ENCODE measurements at regions not wholly inside any gene's neighbourhood (a gene's known extent, or its start where the extent isn't known, plus 50 kb on each side); places are given as distances from the start of the nearest gene placed in this dataset.

DNA sequence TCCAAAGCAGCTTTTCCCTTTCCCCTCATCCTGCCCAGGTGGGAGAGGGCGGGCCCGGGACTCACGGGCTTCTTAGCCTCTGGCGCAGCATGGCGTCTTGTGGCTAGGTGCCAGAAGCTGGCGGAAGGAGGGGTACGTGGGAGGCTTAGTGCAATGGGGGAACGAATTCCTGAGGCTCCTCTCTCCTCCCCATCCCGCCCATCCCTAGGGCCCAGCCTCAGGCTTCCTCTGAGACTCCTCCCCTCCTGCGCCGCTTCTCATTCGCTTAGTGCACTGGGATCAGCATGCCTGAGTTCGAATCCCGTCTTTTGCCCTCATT lies 297.8 kb downstream of the ZNF536 start:
- Histone ChIP-seq H2BK12ac (ENCODE audit: insufficient read length, low read depth, low read length) (no peak overlapping the region), H3K79me1 (ENCODE audit: insufficient read depth, low read depth, low read length, poor library complexity, severe bottlenecking) (no peaks in the 10 kb centered on the region), H2BK15ac (ENCODE audit: low read depth, low read length) (no peak overlapping the region), H3K14ac (ENCODE audit: insufficient read depth, low read length) (no peak overlapping the region), H3K4ac (ENCODE audit: low read depth, low read length) (no peak overlapping the region), H3K4me1 (ENCODE audit: insufficient read depth, low read length) (no peaks in the 10 kb centered on the region), H3K79me2 (ENCODE audit: insufficient read depth, low read length) (no peaks in the 10 kb centered on the region), H3K18ac (ENCODE audit: insufficient read length, low read depth, low read length) (no peak overlapping the region), H3T11ph (ENCODE audit: low read length) (no peak overlapping the region), H4K20me1 (ENCODE audit: control insufficient read depth, insufficient read depth, insufficient read length) (no peaks in the 10 kb centered on the region), H2AK5ac (ENCODE audit: insufficient read length, low read length) (no peak overlapping the region), H4K5ac (ENCODE audit: insufficient read length, low read depth, low read length) (no peak overlapping the region), H4K8ac (replicated peaks; ENCODE audit: insufficient read length, low read depth, low read length) (no peak overlapping the region), H3K56ac (ENCODE audit: insufficient read length, low read depth, low read length) (no peak overlapping the region), H2AFZ (ENCODE audit: low read length) (no peak overlapping the region), H3K27ac (ENCODE audit: insufficient read length, low read depth, low read length) (no peak overlapping the region), H3K9ac (ENCODE audit: extremely low read depth, insufficient read length, low read length) (no peak overlapping the region), H3K4me2 (ENCODE audit: insufficient read depth, insufficient read length, low read length) (no peak overlapping the region), H3K23me2 (ENCODE audit: insufficient read length, low read depth, low read length, poor library complexity, severe bottlenecking) (no peaks in the 10 kb centered on the region), H4K91ac (ENCODE audit: insufficient read length, low read depth, low read length) (no peak overlapping the region), H3K23ac (ENCODE audit: insufficient read length, low read depth, low read length) (no peak overlapping the region), H3K9me3 (ENCODE audit: control insufficient read depth, low read depth, low read length) (no peaks in the 10 kb centered on the region), H2BK20ac (ENCODE audit: low read depth, low read length, poor library complexity, severe bottlenecking) (no peak overlapping the region), H2BK120ac (ENCODE audit: low read depth, low read length, poor library complexity, severe bottlenecking) (no peak overlapping the region), H3K27me3 (ENCODE audit: insufficient read depth, low read length) (no peaks in the 10 kb centered on the region), H2BK5ac (ENCODE audit: insufficient read length, low read length) (no peak overlapping the region)
- Mint-ChIP-seq H3K27ac (no peak overlapping the region; a peak in 1 of 7 replicates), H3K9me3 (no peaks in the 10 kb centered on the region; a peak in 1 of 5 replicates), H3K27me3 (ENCODE audit: low read depth) (peaks cover 9% of the 10 kb centered on the region), H3K36me3 (ENCODE audit: insufficient read depth in 1 of 3, low read depth in 3 of 3) (no peaks in the 10 kb centered on the region), H3K4me3 (no peak overlapping the region), H3K4me1 (peaks cover 7 to 10% of the 10 kb centered on the region in 2 experiments)
- TF ChIP-seq, protein P1, sequence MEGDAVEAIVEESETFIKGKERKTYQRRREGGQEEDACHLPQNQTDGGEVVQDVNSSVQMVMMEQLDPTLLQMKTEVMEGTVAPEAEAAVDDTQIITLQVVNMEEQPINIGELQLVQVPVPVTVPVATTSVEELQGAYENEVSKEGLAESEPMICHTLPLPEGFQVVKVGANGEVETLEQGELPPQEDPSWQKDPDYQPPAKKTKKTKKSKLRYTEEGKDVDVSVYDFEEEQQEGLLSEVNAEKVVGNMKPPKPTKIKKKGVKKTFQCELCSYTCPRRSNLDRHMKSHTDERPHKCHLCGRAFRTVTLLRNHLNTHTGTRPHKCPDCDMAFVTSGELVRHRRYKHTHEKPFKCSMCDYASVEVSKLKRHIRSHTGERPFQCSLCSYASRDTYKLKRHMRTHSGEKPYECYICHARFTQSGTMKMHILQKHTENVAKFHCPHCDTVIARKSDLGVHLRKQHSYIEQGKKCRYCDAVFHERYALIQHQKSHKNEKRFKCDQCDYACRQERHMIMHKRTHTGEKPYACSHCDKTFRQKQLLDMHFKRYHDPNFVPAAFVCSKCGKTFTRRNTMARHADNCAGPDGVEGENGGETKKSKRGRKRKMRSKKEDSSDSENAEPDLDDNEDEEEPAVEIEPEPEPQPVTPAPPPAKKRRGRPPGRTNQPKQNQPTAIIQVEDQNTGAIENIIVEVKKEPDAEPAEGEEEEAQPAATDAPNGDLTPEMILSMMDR (conservative IDR thresholded peaks at IDR 0.05), result no peak
- no CpG with 5 or more reads among the region's 14 CpGs for WGBS (ENCODE audit: extremely low coverage, insufficient read length, low lambda C conversion rate)
- DNase-seq, result no peak

Measured in H9 (cell line).